Psoas muscle (tissue), 7 donors: ENCODE measurements at regions not wholly inside any gene's neighbourhood (a gene's known extent, or its start where the extent isn't known, plus 50 kb on each side); places are given as distances from the start of the nearest gene placed in this dataset.

Experiments
- ATAC-seq, 4 donors: fragments of 200-7000 bp; cut with Tn5 transposase; one replicate each; pipeline ENCODE4 v1.9.1; 2020; ENCODE audit warnings: moderate library complexity in 3 of 4, mild to moderate bottlenecking in 2 of 4
- DNase-seq, 2 donors: peaks; one replicate each; pipeline ENCODE4 v3.0.0-alpha.2; 2020
- H3K27ac ChIP-seq: fragments of 200-600 bp; one replicate; pipeline ENCODE4 v1.8.0; 2022
- H3K27me3 ChIP-seq, 3 donors: fragments of 200-600 bp in 1 of 3; one replicate each; pipeline versions ENCODE4 v1.6.1 to v1.8.0; 2013 to 2022; ENCODE audit warnings: low read length in 2 of 3, mild to moderate bottlenecking in 2 of 3, moderate library complexity in 1 of 3; ENCODE audit not compliant: insufficient read depth in 3 of 3
- H3K36me3 ChIP-seq, 2 donors: fragments of 200-600 bp in 1 of 2; one replicate each; pipeline versions ENCODE4 v1.6.1 to v1.8.0; 2013 to 2022; ENCODE audit warnings: low read depth in 1 of 2, mild to moderate bottlenecking in 1 of 2, moderate library complexity in 1 of 2; ENCODE audit not compliant: insufficient read depth in 1 of 2
- H3K4me1 ChIP-seq: fragments of 200-600 bp; one replicate; pipeline ENCODE4 v1.8.0; 2022
- H3K4me3 ChIP-seq: fragments of 200-600 bp; one replicate; pipeline ENCODE4 v1.8.0; 2022; ENCODE audit warnings: mild to moderate bottlenecking
- H3K9me3 ChIP-seq: fragments of 200-600 bp; one replicate; pipeline ENCODE4 v1.8.0; 2022
- WGBS, 3 donors: extraction: QIAGEN DNeasy Blood & Tissue Kit; methylation state at CpG; one replicate each; pipeline versions ENCODE4 v1.1.6 to v1.1.7; 2013; 5-methylcytosine and 5-hydroxymethylcytosine counted together
- intact Hi-C, 2 donors: fragments of 100-400 bp; cut with DNase I; formaldehyde crosslinking; loops; one replicate each; pipeline versions ENCODE4 v1.11.0 to v1.14.2; 2022
- TF ChIP-seq, protein P1 (sequence below): fragments of 200-600 bp; IDR thresholded peaks from one replicate; pipeline ENCODE4 v1.8.0; 2022; ENCODE audit warnings: antibody characterized with exemption
- donor health status: healthy with polysubstance abuse.
- donor health status: DM: no; HTN: no; CAD: no; lungs with moderate emphysema.
- donor health status: Bipolar disorder and iron deficiency.
- donor health status: healthy.
- donor health status: DM: yes; HTN: yes; CAD: no.
- donor health status: DM: no; HTN: no; CAD: no.
- donor health status: DM: yes; HTN: yes; CAD: no.

DNA sequence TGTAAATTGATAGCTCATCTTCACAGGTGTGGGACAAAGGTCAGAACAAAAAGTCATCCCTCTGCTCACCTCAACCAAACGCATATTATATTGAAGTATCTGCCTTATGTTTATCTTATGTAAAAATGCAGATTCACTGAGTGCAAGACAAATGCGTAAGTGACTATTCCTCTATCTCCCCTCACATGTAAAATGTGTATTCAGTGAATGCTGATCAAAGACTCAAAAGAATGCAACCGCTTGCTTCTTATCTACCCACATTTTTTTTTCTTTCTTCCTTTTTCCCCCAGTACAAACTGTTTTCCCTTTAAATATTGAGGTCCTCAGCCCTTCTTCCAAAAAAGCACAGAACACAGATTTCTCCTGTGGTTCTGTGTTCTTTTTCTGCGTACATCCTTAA, 1882.9 kb downstream of the NCAM2 start:
- H3K36me3 ChIP-seq: no peaks in the 10 kb centered on the region
- no peaks in the 10 kb centered on the region for H3K27me3 ChIP-seq
- TF ChIP-seq, protein P1, sequence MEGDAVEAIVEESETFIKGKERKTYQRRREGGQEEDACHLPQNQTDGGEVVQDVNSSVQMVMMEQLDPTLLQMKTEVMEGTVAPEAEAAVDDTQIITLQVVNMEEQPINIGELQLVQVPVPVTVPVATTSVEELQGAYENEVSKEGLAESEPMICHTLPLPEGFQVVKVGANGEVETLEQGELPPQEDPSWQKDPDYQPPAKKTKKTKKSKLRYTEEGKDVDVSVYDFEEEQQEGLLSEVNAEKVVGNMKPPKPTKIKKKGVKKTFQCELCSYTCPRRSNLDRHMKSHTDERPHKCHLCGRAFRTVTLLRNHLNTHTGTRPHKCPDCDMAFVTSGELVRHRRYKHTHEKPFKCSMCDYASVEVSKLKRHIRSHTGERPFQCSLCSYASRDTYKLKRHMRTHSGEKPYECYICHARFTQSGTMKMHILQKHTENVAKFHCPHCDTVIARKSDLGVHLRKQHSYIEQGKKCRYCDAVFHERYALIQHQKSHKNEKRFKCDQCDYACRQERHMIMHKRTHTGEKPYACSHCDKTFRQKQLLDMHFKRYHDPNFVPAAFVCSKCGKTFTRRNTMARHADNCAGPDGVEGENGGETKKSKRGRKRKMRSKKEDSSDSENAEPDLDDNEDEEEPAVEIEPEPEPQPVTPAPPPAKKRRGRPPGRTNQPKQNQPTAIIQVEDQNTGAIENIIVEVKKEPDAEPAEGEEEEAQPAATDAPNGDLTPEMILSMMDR: no peak
- no peaks in the 10 kb centered on the region for H3K4me1 ChIP-seq
- H3K27ac ChIP-seq: no peak overlapping the region
- intact Hi-C loops: no loop called here
- DNase-seq: no peak
- no peak for ATAC-seq
- no peak overlapping the region for H3K4me3 ChIP-seq
- H3K9me3 ChIP-seq: no peaks in the 10 kb centered on the region
- 76 to 78% (median 78%) methylated on average over 4 of the region's 4 CpGs for WGBS, 3 donors

DNA sequence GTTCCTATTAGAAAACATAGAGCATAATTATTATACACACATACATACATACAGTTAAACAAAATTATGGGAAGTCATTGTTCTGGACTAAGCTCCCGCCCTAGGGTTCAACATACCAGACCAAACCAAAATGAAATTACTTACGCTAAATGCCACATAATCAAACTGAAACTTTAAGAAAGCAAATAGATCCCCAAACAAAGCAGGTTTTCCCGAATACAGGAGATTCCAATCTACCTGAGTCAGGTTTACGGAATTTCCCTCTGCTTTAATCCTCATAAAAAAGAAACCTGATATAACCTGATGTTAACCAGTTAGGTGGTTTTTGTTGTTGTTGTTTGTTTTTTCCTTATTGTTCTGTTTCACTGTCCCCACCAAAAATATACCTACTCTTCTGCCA, 1886.9 kb downstream of the NCAM2 start:
- H3K4me1 ChIP-seq: no peaks in the 10 kb centered on the region
- ATAC-seq (no peak), DNase-seq (no peak)
- 75 to 84% (median 82%) methylated on average over 4 of the region's 4 CpGs for WGBS, 3 donors
- TF ChIP-seq, protein P1: no peak
- intact Hi-C loops: no loop called here
- no peak overlapping the region for H3K27ac ChIP-seq
- no peaks in the 10 kb centered on the region for H3K36me3 ChIP-seq
- no peaks in the 10 kb centered on the region for H3K9me3 ChIP-seq
- H3K27me3 ChIP-seq: no peaks in the 10 kb centered on the region
- no peak overlapping the region for H3K4me3 ChIP-seq

DNA sequence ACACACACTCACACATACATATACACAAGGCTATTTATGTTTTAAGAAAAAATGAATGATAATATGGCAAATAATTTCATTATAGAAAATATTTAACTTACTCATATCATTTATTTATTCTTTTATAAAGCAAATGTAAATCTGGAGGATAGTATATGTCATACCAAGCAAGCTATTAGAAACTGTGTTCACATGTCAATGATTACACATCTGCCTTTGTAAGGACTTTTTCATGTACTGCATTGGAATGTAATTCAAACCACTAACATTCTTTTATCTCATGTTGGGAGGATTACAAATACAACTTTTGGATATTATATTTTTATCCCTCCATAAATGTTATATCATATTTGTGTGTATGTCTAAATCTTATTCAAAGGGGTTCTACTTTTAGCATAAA, 1887.4 kb downstream of the NCAM2 start:
- intact Hi-C loops: no loop called here
- Histone ChIP-seq H3K4me3 (no peak overlapping the region), H3K4me1 (no peaks in the 10 kb centered on the region), H3K27me3 (no peaks in the 10 kb centered on the region), H3K27ac (no peak overlapping the region), H3K36me3 (no peaks in the 10 kb centered on the region), H3K9me3 (no peaks in the 10 kb centered on the region)
- ATAC-seq (no peak), DNase-seq (no peak)
- TF ChIP-seq, protein P1: no peak

DNA sequence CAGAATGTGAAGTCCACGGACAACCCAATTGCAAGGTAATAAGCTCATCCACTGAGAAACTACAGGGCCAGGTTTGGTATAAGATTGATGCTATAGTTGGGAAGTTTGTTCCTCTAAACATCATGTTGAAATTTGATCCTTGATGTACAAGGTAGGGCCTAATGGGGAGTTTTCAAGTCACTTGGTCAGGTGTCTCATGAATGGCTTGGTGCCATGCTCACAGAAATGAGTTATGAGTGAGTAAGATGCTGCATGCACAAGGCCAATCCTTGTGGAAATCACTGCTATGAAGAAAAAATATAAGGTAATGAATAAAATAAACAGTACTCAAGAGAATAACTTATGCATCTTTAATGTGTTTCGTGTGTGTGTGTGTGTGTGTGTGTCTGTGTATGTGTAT, 1891.2 kb downstream of the NCAM2 start:
- no peak for DNase-seq
- no peaks in the 10 kb centered on the region for H3K36me3 ChIP-seq
- ATAC-seq: no peak
- no peaks in the 10 kb centered on the region for H3K27me3 ChIP-seq
- no peak overlapping the region for H3K4me3 ChIP-seq
- no peak overlapping the region for H3K27ac ChIP-seq
- TF ChIP-seq, protein P1: no peak
- no peaks in the 10 kb centered on the region for H3K9me3 ChIP-seq
- intact Hi-C loops: no loop called here
- WGBS, 3 donors: 58 to 84% (median 80%) methylated on average over 2 of the region's 2 CpGs
- no peaks in the 10 kb centered on the region for H3K4me1 ChIP-seq

DNA sequence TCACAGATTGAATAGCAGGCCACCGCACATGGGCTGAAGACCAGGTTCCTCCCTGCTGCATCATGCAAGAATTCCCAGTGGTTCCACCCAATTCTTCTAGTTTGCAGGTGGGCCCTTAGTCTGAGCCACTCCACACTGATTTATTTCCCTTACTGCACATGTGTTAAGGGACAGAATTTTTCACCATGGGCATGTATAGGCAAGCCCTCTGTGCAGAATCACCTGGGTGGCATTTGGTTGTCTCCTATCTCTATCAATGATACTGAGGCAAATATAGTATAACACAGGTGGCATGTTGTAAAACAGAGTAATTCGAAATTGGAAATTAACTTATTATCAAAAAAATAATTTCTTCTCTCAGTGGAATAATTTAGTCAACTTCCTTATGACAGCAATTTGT, 1892.4 kb downstream of the NCAM2 start:
- Histone ChIP-seq H3K4me3 (no peak overlapping the region), H3K27ac (no peak overlapping the region), H3K36me3 (no peaks in the 10 kb centered on the region), H3K9me3 (no peaks in the 10 kb centered on the region), H3K27me3 (no peaks in the 10 kb centered on the region), H3K4me1 (no peaks in the 10 kb centered on the region)
- TF ChIP-seq, protein P1: no peak
- ATAC-seq (no peak), DNase-seq (no peak)
- WGBS, 3 donors: 79 to 89% (median 79%) methylated on average over 2 of the region's 2 CpGs
- intact Hi-C loops: no loop called here
